Ovary (tissue), 3 donors: ENCODE measurements at regions not wholly inside any gene's neighbourhood (a gene's known extent, or its start where the extent isn't known, plus 50 kb on each side); places are given as distances from the start of the nearest gene placed in this dataset.

Source experiments
- CTCF ChIP-seq, 3 donors: fragments of 450-650 bp in 2 of 3; fragments of 200-600 bp in 1 of 3; IDR thresholded peaks; one replicate each; pipeline versions ENCODE4 v1.5.1 to v1.8.0; 2016 to 2022; ENCODE audit warnings: antibody characterized with exemption in 3 of 3, mild to moderate bottlenecking in 1 of 3
- EP300 ChIP-seq: sonication (generic); formaldehyde crosslinking; IDR thresholded peaks from one replicate; pipeline ENCODE4 v1.6.1; 2017; ENCODE audit warnings: antibody characterized with exemption
- POLR2A ChIP-seq: fragments of 450-650 bp; IDR thresholded peaks from one replicate; pipeline ENCODE4 v1.6.1; 2017; ENCODE audit warnings: antibody characterized with exemption, mild to moderate bottlenecking, moderate library complexity
- donor health status: DM: no; HTN: no; CAD: no.

GRCh38 chr15:39447346-39447745 lies 133.5 kb upstream of the THBS1 start:
- TF ChIP-seq CTCF (IDR thresholded peaks at IDR 0.05) (no peak), POLR2A (no peak), EP300 (no peak)
